ENCODE measurements at regions not wholly inside any gene's neighbourhood (a gene's known extent, or its start where the extent isn't known, plus 50 kb on each side); places are given as distances from the start of the nearest gene placed in this dataset.

GRCh38 chr11:128190312-128190711 lies 397.0 kb downstream of the ETS1 start:
- no peak for TF ChIP-seq CTCF (IDR thresholded peaks at IDR 0.05; ENCODE audit: extremely low read depth in 1 of 2, insufficient read depth in 1 of 2, low read depth in 1 of 2, low read length in 2 of 2)
- TF ChIP-seq MAX (IDR thresholded peaks at IDR 0.05; ENCODE audit: insufficient read depth, insufficient read length), result no peak
- TF ChIP-seq EZH2 (IDR thresholded peaks at IDR 0.05; ENCODE audit: borderline replicate concordance, low read depth, low read length, severe bottlenecking), result no peak
- no peak for TF ChIP-seq JUN (IDR thresholded peaks at IDR 0.05; ENCODE audit: borderline replicate concordance, insufficient read depth, insufficient read length, low read depth)
- no peak for TF ChIP-seq POLR2AphosphoS5 (IDR thresholded peaks at IDR 0.05; ENCODE audit: insufficient read depth, low read depth, low read length)
- no peak for TF ChIP-seq FOS (IDR thresholded peaks at IDR 0.05; ENCODE audit: borderline replicate concordance, insufficient read depth, low read length)
- TF ChIP-seq POLR2A (IDR thresholded peaks at IDR 0.05; ENCODE audit: low read depth, low read length), result no peak
- no peak for TF ChIP-seq MYC (IDR thresholded peaks at IDR 0.05; ENCODE audit: low read depth, low read length)
- no peak for TF ChIP-seq GATA2 (IDR thresholded peaks at IDR 0.05; ENCODE audit: insufficient read depth, insufficient read length, low read depth, low read length)
- intact Hi-C loops (cut with micrococcal nuclease), result loop anchor here (5.0 kb wide), 1 partner anchor 267 kb away; no protein-coding TSS in a partner anchor
- H2AFZ ChIP-seq (ENCODE audit: low read depth, low read length), result no peak overlapping the region
- CTCF ChIA-PET, result no interaction called here
- H3K4me1 ChIP-seq (ENCODE audit: control insufficient read depth, extremely low read depth, insufficient read depth, low read length), result peaks cover 10% of the 10 kb centered on the region
- no TSS peak for BruUV-seq (replicated peaks)
- H3K9me3 ChIP-seq (replicated peaks; ENCODE audit: control insufficient read depth, insufficient read depth, low read length), result no peaks in the 10 kb centered on the region
- no peak overlapping the region for H3K4me2 ChIP-seq (ENCODE audit: insufficient read depth, low read length)
- POLR2A ChIA-PET, result no interaction called here
- H3K36me3 ChIP-seq (ENCODE audit: control insufficient read depth in 2 of 2, extremely low read depth in 1 of 2, insufficient read depth in 2 of 2, low read length in 2 of 2), result no peaks in the 10 kb centered on the region
- no peaks in the 10 kb centered on the region for H4K20me1 ChIP-seq (replicated peaks; ENCODE audit: control insufficient read depth, extremely low read depth, insufficient read depth, low read length)
- DNase-seq (ENCODE audit: low read depth, low spot score) (no peak), FAIRE-seq (no peak)
- no peaks in the 10 kb centered on the region for H3K79me2 ChIP-seq (ENCODE audit: control insufficient read depth, insufficient read depth, low read length)
- H3K27me3 ChIP-seq (ENCODE audit: control insufficient read depth in 2 of 2, insufficient read depth in 2 of 2, low read length in 2 of 2), result no peaks in the 10 kb centered on the region
- no peaks in the 10 kb centered on the region for H3K9me1 ChIP-seq (replicated peaks; ENCODE audit: control insufficient read depth, extremely low read depth, insufficient read depth, low read length)
- no peak overlapping the region for H3K4me3 ChIP-seq (replicated peaks in 1 of 3; ENCODE audit: insufficient read depth in 1 of 3, low read depth in 1 of 3, low read length in 3 of 3)
- no peak overlapping the region for H3K27ac ChIP-seq (ENCODE audit: insufficient read depth, low read depth, low read length)
- no peak overlapping the region for H3K9ac ChIP-seq (replicated peaks; ENCODE audit: extremely low read depth, insufficient read depth, low read length)
- dilution Hi-C loops (cut with MboI; ENCODE audit: extremely low pct_ligation_motif_present, low sequenced_read_pairs), result no loop called here

All from endothelial cell of umbilical vein (primary cell).